RCC 7860 (cell line): ENCODE measurements at regions not wholly inside any gene's neighbourhood (a gene's known extent, or its start where the extent isn't known, plus 50 kb on each side); places are given as distances from the start of the nearest gene placed in this dataset.

Source experiments
- DNase-seq: peaks from one replicate; pipeline ENCODE4 v3.0.0-alpha.2; 2015; ENCODE audit warnings: low spot score
- FAIRE-seq: peaks from 2 replicates; lab custom pipeline; 2012; peaks lifted over from hg19 to GRCh38; lab: Jason Lieb, UNC

GRCh38 chr3:99134986-99135385 is 233.5 kb upstream of the DCBLD2 start:
- DNase-seq, result no peak
- no peak for FAIRE-seq

- peak; percentile 50 for DNase-seq
These were observed 230.4 kb upstream of the DCBLD2 start for GRCh38 chr3:99131876-99132275.

GRCh38 chr3:99128725-99129505 is 227.4 kb upstream of the DCBLD2 start:
- DNase-seq, result peak; percentile 97
- peak; percentile 97 for FAIRE-seq

More at GRCh38 chr3:99131876-99132275, 230.4 kb upstream of the DCBLD2 start:
- no peak for FAIRE-seq

GRCh38 chr3:99128235-99128634 is 226.7 kb upstream of the DCBLD2 start:
- DNase-seq (no peak), FAIRE-seq (no peak)

- FAIRE-seq (no peak), DNase-seq (peak; percentile 7)
These were observed 224.8 kb upstream of the DCBLD2 start for GRCh38 chr3:99126316-99126715.

GRCh38 chr3:99119385-99119784 is 217.9 kb upstream of the DCBLD2 start:
- peak; percentile 79 for FAIRE-seq

GRCh38 chr3:99118381-99118780 is 216.9 kb upstream of the DCBLD2 start:
- no peak for FAIRE-seq
- no peak for DNase-seq

More at GRCh38 chr3:99119385-99119784, 217.9 kb upstream of the DCBLD2 start:
- peak; percentile 22 for DNase-seq

- no peak for FAIRE-seq
- DNase-seq, result peak; percentile 17
These were observed 213.2 kb upstream of the DCBLD2 start for GRCh38 chr3:99114565-99115291.

GRCh38 chr3:99111235-99111634 is 209.7 kb upstream of the DCBLD2 start:
- DNase-seq (no peak), FAIRE-seq (no peak)

- DNase-seq, result no peak
- no peak for FAIRE-seq
These were observed 208.9 kb upstream of the DCBLD2 start for GRCh38 chr3:99110401-99110800.

- peak; percentile 82 for DNase-seq
These were observed 207.0 kb upstream of the DCBLD2 start for GRCh38 chr3:99108508-99108907.

GRCh38 chr3:99094606-99095005 is 193.1 kb upstream of the DCBLD2 start:
- DNase-seq (no peak), FAIRE-seq (no peak)

More at GRCh38 chr3:99108508-99108907, 207.0 kb upstream of the DCBLD2 start:
- FAIRE-seq, result peak; percentile 66

- DNase-seq (no peak), FAIRE-seq (no peak)
These were observed 185.8 kb upstream of the DCBLD2 start for GRCh38 chr3:99087277-99087676.

- FAIRE-seq, result no peak
These were observed 183.3 kb upstream of the DCBLD2 start for GRCh38 chr3:99084826-99085225.

GRCh38 chr3:99084156-99084555 is 182.7 kb upstream of the DCBLD2 start:
- no peak for DNase-seq
- FAIRE-seq, result no peak

More at GRCh38 chr3:99084826-99085225, 183.3 kb upstream of the DCBLD2 start:
- DNase-seq, result no peak

- DNase-seq (no peak), FAIRE-seq (no peak)
These were observed 169.6 kb upstream of the DCBLD2 start for GRCh38 chr3:99071096-99071495.

GRCh38 chr3:99069973-99070372 is 168.5 kb upstream of the DCBLD2 start:
- no peak for DNase-seq
- no peak for FAIRE-seq

- DNase-seq (no peak), FAIRE-seq (no peak)
These were observed 165.4 kb upstream of the DCBLD2 start for GRCh38 chr3:99066863-99067262.

- no peak for FAIRE-seq
These were observed 147.7 kb upstream of the DCBLD2 start for GRCh38 chr3:99049164-99049563.

GRCh38 chr3:99041747-99042146 is 140.3 kb upstream of the DCBLD2 start:
- DNase-seq (no peak), FAIRE-seq (no peak)

More at GRCh38 chr3:99049164-99049563, 147.7 kb upstream of the DCBLD2 start:
- no peak for DNase-seq

GRCh38 chr3:99031778-99032177 is 130.3 kb upstream of the DCBLD2 start:
- DNase-seq (no peak), FAIRE-seq (no peak)
